ENCODE measurements at regions not wholly inside any gene's neighbourhood (a gene's known extent, or its start where the extent isn't known, plus 50 kb on each side); places are given as distances from the start of the nearest gene placed in this dataset.
"Not testable (repeated sequence)": the region's sequence is repeated elsewhere in the genome, so short reads cannot be mapped to it uniquely, and the experiment has no call there.

GRCh38 chr21:9867815-9868214 is 653.6 kb upstream of the TPTE start:
- H4K20me1 ChIP-seq (replicated peaks; ENCODE audit: control insufficient read depth, insufficient read depth, low read length); BruUV-seq (replicated peaks); H3K4me2 ChIP-seq (ENCODE audit: insufficient read depth, low read length); CTCF ChIA-PET (ENCODE audit: low intra/inter-chr PET ratio); H3K9ac ChIP-seq (ENCODE audit: insufficient read depth in 1 of 2, low read depth in 2 of 2, low read length in 2 of 2); H3K79me2 ChIP-seq (ENCODE audit: control insufficient read depth, insufficient read depth, low read length); H3K27me3 ChIP-seq (ENCODE audit: control insufficient read depth in 2 of 2, insufficient read depth in 2 of 2, low read length in 2 of 2); H3K36me3 ChIP-seq (ENCODE audit: control insufficient read depth, insufficient read depth, low read length); DNase-seq (ENCODE audit: extremely low read depth in 1 of 4, low spot score in 3 of 4); H3K4me1 ChIP-seq (replicated peaks in 1 of 2; ENCODE audit: control insufficient read depth in 2 of 2, insufficient read depth in 2 of 2, low read length in 2 of 2); H2AFZ ChIP-seq (ENCODE audit: low read depth, low read length); in situ Hi-C loops (cut with MboI); POLR2A ChIA-PET; H3K9me1 ChIP-seq (ENCODE audit: control insufficient read depth, insufficient read depth, low read length); H3K4me3 ChIP-seq; intact Hi-C loops (cut with micrococcal nuclease); H3K27ac ChIP-seq (ENCODE audit: extremely low read depth, low read depth, low read length); H3K9me3 ChIP-seq (replicated peaks; ENCODE audit: control insufficient read depth, insufficient read depth, low read depth, low read length); ATAC-seq; FAIRE-seq: not testable (repeated sequence)
- WGBS (ENCODE audit: insufficient coverage, low coverage, missing lambda C conversion rate) = 0% methylated on average over 1 of the region's 1 CpG
- TF ChIP-seq ZNF316 (IDR thresholded peaks at IDR 0.05) (peak; percentile 51; the same call in 1 of the 2 replicates), MAFF (IDR thresholded peaks at IDR 0.05; ENCODE audit: low read length) (peak; percentile 26; the same call in 1 of the 2 replicates)

- FAIRE-seq; H4K20me1 ChIP-seq (replicated peaks; ENCODE audit: control insufficient read depth, insufficient read depth, low read length); DNase-seq (ENCODE audit: extremely low read depth in 1 of 4, low spot score in 3 of 4); POLR2A ChIA-PET; H3K27me3 ChIP-seq (ENCODE audit: control insufficient read depth in 2 of 2, insufficient read depth in 2 of 2, low read length in 2 of 2); H3K9ac ChIP-seq (ENCODE audit: insufficient read depth in 1 of 2, low read depth in 2 of 2, low read length in 2 of 2); H3K4me2 ChIP-seq (ENCODE audit: insufficient read depth, low read length); H3K4me3 ChIP-seq; H3K36me3 ChIP-seq (ENCODE audit: control insufficient read depth, insufficient read depth, low read length); intact Hi-C loops (cut with micrococcal nuclease); H2AFZ ChIP-seq (ENCODE audit: low read depth, low read length); H3K4me1 ChIP-seq (replicated peaks in 1 of 2; ENCODE audit: control insufficient read depth in 2 of 2, insufficient read depth in 2 of 2, low read length in 2 of 2); H3K9me1 ChIP-seq (ENCODE audit: control insufficient read depth, insufficient read depth, low read length); H3K27ac ChIP-seq (ENCODE audit: extremely low read depth, low read depth, low read length); ATAC-seq; CTCF ChIA-PET (ENCODE audit: low intra/inter-chr PET ratio); BruUV-seq (replicated peaks); H3K79me2 ChIP-seq (ENCODE audit: control insufficient read depth, insufficient read depth, low read length); H3K9me3 ChIP-seq (replicated peaks; ENCODE audit: control insufficient read depth, insufficient read depth, low read depth, low read length); in situ Hi-C loops (cut with MboI): not testable (repeated sequence)
- WGBS (ENCODE audit: insufficient coverage, low coverage, missing lambda C conversion rate) = 0% methylated on average over 8 of the region's 8 CpGs
Observed at GRCh38 chr21:9873096-9873495, 648.3 kb upstream of the TPTE start.

- H3K4me1 ChIP-seq (replicated peaks in 1 of 2; ENCODE audit: control insufficient read depth in 2 of 2, insufficient read depth in 2 of 2, low read length in 2 of 2); H4K20me1 ChIP-seq (replicated peaks; ENCODE audit: control insufficient read depth, insufficient read depth, low read length); FAIRE-seq; intact Hi-C loops (cut with micrococcal nuclease); H3K4me2 ChIP-seq (ENCODE audit: insufficient read depth, low read length); CTCF ChIA-PET (ENCODE audit: low intra/inter-chr PET ratio); H3K36me3 ChIP-seq (ENCODE audit: control insufficient read depth, insufficient read depth, low read length); H3K27me3 ChIP-seq (ENCODE audit: control insufficient read depth in 2 of 2, insufficient read depth in 2 of 2, low read length in 2 of 2); DNase-seq (ENCODE audit: extremely low read depth in 1 of 4, low spot score in 3 of 4); H2AFZ ChIP-seq (ENCODE audit: low read depth, low read length); H3K9ac ChIP-seq (ENCODE audit: insufficient read depth in 1 of 2, low read depth in 2 of 2, low read length in 2 of 2); H3K9me3 ChIP-seq (replicated peaks; ENCODE audit: control insufficient read depth, insufficient read depth, low read depth, low read length); in situ Hi-C loops (cut with MboI); POLR2A ChIA-PET; BruUV-seq (replicated peaks); H3K4me3 ChIP-seq; H3K27ac ChIP-seq (ENCODE audit: extremely low read depth, low read depth, low read length); H3K9me1 ChIP-seq (ENCODE audit: control insufficient read depth, insufficient read depth, low read length); H3K79me2 ChIP-seq (ENCODE audit: control insufficient read depth, insufficient read depth, low read length); ATAC-seq: not testable (repeated sequence)
- 1% methylated on average over 5 of the region's 5 CpGs for whole genome bisulfite sequencing (ENCODE audit: insufficient coverage, low coverage, missing lambda C conversion rate)
Observed at GRCh38 chr21:9874136-9874535, 647.2 kb upstream of the TPTE start.

- BruUV-seq (replicated peaks); DNase-seq (ENCODE audit: extremely low read depth in 1 of 4, low spot score in 3 of 4); H3K27ac ChIP-seq (ENCODE audit: extremely low read depth, low read depth, low read length); FAIRE-seq; H3K9ac ChIP-seq (ENCODE audit: insufficient read depth in 1 of 2, low read depth in 2 of 2, low read length in 2 of 2); H3K79me2 ChIP-seq (ENCODE audit: control insufficient read depth, insufficient read depth, low read length); intact Hi-C loops (cut with micrococcal nuclease); H3K4me3 ChIP-seq; H4K20me1 ChIP-seq (replicated peaks; ENCODE audit: control insufficient read depth, insufficient read depth, low read length); CTCF ChIA-PET (ENCODE audit: low intra/inter-chr PET ratio); H3K4me2 ChIP-seq (ENCODE audit: insufficient read depth, low read length); H3K9me1 ChIP-seq (ENCODE audit: control insufficient read depth, insufficient read depth, low read length); H3K27me3 ChIP-seq (ENCODE audit: control insufficient read depth in 2 of 2, insufficient read depth in 2 of 2, low read length in 2 of 2); POLR2A ChIA-PET; H3K36me3 ChIP-seq (ENCODE audit: control insufficient read depth, insufficient read depth, low read length); H3K4me1 ChIP-seq (replicated peaks in 1 of 2; ENCODE audit: control insufficient read depth in 2 of 2, insufficient read depth in 2 of 2, low read length in 2 of 2); H3K9me3 ChIP-seq (replicated peaks; ENCODE audit: control insufficient read depth, insufficient read depth, low read depth, low read length); ATAC-seq; in situ Hi-C loops (cut with MboI); H2AFZ ChIP-seq (ENCODE audit: low read depth, low read length): not testable (repeated sequence)
- 0% methylated on average over 4 of the region's 4 CpGs for WGBS (ENCODE audit: insufficient coverage, low coverage, missing lambda C conversion rate)
Observed at GRCh38 chr21:9881430-9881829, 640.0 kb upstream of the TPTE start.
